ENCODE measurements at regions not wholly inside any gene's neighbourhood (a gene's known extent, or its start where the extent isn't known, plus 50 kb on each side); places are given as distances from the start of the nearest gene placed in this dataset.
"Not testable (repeated sequence)": the region's sequence is repeated elsewhere in the genome, so short reads cannot be mapped to it uniquely, and the experiment has no call there.

DNA sequence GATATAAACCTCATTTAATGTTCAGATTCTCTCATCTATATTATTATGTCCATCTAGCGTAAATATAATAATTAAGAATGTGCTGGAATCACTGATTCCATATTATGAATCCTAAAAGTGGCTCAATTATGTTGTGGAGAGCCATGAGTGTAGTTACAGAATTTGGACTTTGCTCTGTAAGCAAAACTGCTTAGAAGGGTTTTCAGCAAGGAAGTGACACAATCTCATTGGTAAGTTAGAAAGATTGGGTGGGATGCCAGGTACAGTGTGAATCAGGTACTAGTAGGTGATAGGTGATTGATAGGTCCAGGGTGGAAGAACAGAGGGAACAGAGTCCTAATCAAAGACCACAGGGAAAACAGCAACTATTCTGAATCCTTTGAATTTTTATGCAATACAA is 74.9 kb upstream of the ABLIM1 start:
- no peak for DNase-seq

DNA sequence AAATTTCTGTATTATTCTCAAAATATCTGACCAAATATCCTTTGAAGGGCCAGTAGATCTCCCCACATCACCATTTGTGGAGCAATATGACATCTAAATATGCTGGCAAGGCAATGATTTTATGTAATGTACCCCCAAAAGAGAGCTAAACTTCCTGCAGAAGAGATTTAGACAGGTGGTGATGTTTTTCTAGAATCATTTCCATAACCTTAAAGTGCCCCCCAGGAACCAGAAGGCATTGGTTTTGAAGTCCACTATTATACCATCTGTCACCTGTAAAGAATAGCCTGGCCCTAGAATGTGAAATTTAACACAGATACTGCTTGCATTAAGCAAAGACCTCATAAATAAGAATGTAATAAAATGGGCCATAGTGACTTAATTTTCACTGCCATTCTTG is 77.9 kb upstream of the ABLIM1 start:
- DNase-seq = no peak

DNA sequence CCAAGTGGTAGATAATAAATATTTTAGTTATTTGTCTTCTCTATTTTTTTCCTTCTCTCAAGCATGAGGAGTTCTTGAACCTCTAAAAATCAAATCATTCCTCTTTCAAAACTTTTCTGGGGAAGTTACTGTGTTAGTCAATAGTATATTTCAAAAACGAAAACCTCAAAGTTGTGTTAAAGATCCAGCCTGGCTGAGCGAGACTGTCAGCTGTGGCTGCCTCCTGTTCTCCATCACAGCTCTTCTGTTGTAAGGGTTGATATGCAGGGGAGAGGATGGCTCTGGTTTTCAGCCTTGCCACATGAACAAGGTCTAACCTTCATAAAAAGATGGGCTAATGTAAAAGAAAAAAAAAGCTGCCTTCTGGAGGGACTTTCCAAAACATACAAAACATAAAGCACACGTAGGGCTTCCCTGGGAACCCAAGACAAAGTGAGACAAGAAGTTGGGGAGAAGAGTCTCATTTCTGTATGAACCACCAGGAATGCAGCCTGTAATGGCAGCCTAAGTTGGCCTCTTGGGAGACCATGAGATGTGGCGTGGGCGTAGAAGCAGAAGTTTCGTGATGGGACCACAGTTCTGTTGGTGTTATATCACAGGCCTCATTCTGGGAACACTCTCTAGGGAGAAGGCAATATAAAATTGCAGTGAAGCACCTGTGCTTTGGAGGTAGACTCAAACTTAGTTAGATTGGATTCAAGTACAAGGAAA is 77.9 kb upstream of the FHIP2A start:
- DNase-seq = no peak

DNA sequence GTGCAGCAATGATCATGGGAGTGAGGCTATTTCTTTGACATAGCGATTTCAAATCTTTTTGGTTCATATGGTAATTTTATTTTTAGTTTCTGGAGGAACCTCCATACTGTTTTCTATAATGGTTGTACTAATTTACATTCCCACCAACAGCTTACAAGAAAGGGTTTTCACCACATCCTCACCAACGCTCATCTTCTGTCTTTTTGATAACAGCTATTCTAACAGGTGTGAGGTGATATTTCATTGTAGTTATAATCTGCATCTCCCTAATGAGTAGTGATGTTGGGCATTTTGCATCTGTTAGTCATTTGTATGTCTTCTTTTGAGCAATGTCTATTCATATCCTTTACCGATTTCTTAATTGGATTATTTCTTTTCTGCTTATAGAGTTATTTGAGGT is 75.0 kb upstream of the FHIP2A start:
- no peak for DNase-seq

DNA sequence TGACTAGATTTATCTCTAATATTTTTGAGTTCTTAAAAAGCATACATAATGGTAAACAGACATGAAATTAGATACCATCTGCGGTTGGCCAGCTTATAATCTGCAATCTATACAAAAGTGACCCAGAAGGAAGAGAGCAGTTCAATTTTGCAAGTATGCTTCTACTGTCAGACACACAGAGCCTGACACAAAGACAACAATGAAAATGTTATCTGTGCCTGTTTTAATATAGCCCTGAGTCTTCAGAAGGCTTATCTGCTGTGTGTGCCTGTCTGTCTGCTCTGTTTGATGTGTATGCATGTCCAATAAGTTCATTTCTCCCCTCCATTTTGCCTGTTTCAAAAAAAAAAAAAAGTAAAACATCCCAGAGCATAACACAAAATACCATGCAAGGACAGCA is 73.3 kb upstream of the FHIP2A start:
- DNase-seq = no peak

DNA sequence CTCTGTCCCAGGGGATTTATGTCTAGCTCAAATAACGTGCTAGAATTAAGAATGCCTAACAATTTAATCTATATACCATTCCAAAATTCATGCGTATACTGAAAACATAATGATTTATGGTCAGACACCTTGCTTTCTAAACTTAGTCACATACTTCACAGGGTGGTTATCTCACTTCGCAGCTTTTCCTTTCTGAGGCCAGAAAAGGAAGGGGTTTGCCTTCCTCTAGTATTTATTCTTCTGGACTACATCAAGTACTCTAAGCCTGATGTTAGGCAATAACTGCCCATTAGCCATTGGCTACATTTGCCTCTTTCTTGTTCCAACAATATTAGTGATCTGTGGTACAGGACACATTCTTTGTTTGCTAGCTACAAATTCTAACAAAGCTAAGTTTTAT is 72.6 kb upstream of the FHIP2A start:
- DNase-seq = no peak

DNA sequence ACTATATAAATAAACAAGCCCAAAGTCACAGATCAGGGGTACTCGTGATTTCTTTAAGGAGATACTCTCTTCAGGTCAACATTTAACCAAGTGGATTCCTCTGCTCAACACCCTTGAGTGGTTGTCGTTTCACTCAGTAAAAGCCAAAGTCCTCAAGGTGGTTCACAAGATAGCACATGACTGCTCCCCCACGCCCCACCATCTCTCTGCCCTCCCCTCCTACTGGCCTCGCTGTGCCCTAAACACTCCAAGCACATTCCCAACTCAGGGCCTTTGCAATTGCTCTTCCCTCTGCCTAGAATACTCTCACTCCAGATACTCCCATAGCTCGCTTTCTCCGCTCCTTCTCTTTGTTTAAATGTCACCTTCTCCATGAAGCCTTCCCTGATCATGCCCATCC is 72.1 kb upstream of the FHIP2A start:
- no peak for DNase-seq

DNA sequence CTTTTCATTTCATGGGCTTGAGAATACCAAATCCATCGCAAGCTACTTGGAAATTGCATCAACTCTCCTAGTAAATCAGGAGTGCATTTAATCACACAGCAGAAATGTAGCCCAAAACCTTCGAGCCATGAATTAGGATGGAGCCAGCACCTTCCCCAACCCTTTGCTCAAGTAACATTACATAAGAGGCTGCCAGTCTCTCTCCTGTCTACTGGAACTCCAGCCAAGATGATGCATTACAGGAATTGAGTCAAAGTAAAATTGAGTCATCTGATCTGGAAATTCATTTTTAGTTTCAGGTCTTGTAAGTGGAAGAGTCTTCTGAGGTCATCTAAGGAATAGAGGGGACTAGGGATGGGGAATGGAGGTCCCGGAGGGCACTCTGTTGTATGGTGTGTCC is 69.7 kb upstream of the FHIP2A start:
- no peak for DNase-seq

DNA sequence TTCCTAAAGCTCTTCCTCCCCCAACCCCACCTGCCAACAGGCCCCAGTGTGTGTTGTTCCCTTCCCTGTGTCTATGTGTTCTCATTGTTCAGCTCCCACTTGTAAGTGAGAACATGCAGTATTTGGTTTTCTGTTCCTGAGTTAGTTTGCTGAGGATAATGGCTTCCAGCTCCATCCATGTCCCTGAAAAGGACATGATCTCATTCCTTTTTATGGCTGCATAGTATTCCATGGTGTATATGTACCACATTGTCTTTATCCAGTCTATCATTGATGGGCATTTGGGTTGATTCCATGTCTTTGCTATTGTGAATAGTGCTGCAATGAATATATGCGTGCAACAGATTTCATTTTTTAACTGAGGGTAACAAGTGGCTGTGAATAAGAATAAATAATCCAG is 69.0 kb upstream of the FHIP2A start:
- DNase-seq = not testable (repeated sequence)

DNA sequence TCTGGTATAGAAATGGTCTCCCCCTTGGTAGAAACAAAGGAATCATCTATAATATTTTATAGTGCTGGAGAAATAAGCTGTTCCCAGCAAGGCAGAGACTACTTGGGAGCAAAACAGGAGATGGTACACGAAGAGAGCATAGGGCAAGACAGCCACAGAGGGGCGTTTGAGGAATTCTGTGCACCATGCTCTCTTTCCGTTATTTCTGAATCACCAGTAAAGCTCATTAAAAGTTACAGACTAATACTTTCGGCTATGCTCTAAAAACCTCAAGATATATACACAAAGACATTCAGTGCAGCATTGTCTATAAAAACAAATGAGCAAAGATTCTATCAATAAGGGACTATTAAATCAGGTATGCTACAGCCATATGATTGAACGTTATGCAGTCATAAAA is 68.5 kb upstream of the FHIP2A start:
- DNase-seq = no peak

DNA sequence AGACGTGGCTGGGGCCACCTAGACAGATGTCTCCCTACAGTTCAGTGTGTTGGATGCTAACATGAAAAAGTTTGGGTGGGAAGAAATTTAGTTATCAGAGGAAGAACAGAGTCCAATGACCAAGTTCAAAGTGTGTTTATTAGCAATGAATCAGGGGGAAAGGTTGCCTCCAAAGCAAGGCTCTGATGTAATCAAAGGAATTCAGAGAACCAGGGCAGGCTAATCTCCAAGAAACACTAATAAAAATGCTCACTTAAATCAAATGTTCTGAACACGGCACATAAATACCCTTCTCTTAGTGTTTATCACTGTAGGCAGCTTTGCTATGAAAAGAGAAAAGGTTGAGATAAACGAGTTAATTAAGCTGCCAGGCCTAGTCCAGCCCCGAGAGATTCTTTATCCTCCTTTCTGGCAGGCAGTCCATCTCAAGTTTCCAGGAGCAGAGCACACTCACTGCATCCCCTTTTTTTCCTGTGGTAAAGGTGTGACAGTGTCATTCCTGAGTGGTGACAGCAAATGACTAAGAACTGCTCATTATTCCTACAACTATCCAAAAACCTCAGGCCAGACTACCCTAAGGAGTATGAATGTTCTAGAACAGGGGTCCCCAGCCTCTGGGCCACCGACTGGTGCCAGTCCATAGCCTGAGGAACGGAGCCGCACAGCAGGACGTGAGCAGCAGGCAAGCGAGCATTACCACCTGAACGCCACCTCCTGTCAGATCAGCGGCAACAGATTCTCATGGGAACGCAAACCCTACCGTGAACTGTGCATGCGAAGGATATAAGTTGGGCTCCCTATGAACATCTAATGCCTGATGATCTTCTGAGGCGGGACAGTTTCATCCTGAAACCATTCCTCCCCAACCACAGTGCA is 66.9 kb upstream of the FHIP2A start:
- DNase-seq = no peak

DNA sequence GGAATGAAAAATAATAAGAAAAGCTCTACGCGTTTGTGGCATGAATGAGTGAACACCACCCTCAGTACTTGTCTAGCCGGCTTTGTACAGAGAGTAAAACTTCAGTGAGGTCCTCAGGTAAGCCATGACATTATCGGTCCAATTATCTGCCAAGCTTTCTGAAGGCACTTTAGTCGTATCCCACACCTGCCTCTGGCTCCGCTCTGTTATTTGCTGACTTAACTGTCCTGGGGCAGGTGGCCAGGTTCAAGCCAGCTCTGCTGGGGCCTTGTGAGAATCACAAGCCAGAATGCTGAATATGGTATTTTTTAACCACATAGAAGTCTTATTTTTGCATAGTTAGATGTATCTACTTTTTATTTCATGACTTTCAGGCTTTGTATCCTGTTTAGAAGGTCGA is 66.0 kb upstream of the FHIP2A start:
- DNase-seq = no peak

DNA sequence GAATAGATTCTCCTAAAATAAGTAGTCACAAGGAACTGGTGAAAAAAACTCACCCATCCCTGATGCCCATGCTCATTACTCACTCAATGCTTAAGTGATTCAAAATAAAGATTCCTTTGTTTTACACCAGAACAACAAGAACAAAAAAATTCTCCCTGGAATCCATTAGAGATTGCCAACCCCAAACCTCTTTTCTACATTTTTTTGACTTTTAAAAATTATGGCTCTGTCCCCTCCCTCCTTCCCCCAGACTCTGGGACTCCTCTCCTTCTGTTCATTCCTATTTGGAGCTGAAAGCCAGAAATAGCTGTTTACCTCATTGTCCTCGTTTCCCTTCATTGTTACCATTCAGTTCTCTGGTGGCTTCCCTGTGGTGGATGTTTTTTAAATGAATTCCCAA is 63.2 kb upstream of the FHIP2A start:
- DNase-seq = no peak

DNA sequence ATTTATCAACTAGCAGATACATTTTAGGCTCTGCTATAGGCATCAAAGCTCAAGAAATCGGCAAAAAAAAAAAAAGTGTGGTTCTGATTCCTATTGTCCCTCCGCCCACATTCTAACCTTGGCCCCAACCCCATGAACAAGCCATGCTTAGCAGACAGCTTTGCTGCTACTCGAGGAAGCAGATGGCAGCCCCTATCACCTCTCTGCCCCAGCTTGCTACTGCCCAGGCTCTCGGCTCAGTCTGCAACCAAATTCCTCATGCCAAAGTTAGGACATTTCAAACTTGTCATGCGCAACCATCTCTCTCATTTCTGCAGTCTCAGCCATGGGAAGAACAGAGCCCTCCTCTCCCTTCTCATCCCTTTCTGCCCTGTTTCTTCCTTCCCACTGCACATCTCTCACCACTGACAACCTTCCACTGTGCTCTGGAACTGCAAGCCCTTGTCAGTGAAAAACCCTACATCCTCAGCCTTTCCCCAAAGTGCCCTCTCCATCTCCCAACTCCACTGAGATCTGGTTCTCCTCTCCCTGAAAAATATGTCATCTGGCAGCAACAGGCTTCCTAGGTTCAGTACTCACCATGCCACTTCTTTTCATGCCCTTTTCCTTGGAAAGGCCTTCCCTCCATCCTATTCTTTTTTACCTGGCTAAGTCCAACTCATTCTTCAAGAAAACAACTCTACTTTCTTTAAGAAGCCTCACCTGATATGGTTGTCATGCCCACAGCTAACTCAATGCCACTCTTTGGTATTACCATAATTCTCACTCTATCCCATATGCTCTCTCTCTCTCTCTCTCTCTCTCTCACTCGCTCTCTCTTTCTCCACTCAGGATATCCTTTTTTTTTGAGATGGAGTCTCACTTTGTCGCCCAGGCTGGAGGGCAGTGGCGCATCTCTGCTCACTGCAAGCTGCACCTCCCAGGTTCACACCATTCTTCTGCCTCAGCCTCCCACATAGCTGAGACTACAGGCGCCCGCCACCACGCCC is 60.1 kb upstream of the FHIP2A start:
- DNase-seq = no peak

DNA sequence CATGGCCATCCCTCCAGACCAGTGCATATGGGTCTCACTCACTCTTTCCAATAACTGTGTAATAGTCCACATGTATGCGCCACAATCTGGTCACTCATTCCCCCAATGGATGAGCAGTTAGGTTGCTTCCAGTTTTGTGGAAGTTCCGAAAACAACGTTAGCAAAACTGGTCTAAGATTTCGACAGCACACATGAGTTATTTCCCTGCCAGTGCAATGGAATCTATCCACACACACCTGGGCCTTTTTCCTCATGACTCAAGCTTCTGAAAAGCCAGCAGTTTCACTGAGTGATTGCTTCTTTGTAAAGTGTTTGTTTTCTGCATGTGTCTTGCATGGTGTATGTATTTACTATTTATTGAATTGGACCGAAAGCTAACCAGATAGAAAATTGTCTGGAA is 58.8 kb upstream of the FHIP2A start:
- no peak for DNase-seq

DNA sequence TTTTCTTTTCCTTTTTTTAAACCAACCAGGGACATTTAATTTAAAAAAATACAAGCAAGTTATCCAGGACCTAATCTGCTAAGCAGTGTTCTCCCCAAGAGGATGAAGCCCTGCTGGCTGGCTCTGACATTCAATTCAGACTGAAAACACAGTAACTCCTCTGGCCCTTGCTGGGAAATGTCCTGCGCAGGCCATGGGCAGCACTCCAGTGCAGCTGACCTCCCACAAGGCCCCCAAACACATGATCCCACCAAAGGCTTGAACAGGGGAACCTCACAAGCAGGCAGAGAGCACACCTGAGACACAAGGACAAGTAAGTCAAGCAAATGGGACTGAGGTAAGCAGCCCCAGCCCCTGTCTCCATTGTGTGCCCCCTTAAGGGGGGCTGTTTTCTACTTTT is 56.9 kb upstream of the FHIP2A start:
- DNase-seq = no peak

DNA sequence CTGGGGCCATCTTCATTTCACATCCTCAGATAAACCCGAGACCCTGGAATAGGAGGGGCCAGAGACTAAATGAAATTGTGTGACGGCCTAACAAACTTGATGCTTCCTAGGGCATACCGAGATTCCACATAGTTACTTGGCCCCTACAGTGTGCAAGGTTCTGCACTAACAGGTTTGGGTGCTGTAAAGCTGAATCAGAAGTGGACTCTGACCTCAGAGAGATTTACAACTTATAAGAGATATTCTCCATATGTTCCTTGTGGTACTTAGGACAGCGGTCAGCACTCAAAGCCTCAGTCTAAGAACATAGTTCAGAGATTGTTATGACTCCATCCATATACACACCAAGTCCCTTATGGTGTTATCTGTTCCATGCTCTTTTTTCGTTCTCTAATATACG is 55.1 kb upstream of the FHIP2A start:
- DNase-seq = no peak

DNA sequence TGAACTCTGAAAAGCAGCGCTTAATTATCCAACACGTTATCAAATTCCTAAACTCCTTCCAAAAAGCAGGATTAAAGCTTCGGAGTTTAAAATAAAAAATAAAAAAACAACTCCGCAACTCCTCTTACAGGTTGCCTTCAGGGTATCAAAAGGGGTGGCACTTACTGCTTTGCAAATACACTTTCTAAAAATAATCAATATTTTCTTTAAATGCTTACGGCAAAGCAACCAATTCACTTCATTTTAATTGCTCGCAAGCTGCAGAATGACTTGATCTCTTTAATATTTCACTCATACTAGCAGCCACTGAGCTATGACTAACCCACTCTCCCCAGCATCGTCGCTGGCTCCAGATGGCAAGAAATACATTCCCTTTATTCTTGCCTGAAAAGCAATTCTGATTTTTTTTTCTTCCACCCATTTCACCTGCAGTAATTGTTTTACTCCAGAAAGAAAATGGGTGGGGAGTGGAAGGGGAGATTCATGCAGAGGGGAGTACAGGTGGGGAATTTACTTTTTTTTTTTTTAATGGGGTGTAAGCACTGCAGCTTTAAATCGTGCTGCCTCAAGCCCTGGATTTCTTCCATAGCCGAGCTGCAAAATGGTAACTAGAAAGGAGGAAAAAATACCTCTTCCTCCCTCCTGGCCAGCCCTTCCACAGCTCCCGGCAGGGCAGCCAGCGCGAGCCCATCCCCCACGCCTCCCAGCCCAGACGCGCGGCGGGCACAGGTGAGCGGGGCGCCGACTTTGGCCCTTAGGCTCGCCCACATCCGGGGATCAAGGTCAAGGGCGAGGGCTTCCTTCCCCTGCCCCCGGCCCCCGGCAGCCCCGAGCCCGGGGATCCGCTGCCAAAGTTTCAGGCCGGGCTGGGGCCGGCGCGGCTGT is 54.2 kb upstream of the FHIP2A start:
- DNase-seq = peak; percentile 51

DNA sequence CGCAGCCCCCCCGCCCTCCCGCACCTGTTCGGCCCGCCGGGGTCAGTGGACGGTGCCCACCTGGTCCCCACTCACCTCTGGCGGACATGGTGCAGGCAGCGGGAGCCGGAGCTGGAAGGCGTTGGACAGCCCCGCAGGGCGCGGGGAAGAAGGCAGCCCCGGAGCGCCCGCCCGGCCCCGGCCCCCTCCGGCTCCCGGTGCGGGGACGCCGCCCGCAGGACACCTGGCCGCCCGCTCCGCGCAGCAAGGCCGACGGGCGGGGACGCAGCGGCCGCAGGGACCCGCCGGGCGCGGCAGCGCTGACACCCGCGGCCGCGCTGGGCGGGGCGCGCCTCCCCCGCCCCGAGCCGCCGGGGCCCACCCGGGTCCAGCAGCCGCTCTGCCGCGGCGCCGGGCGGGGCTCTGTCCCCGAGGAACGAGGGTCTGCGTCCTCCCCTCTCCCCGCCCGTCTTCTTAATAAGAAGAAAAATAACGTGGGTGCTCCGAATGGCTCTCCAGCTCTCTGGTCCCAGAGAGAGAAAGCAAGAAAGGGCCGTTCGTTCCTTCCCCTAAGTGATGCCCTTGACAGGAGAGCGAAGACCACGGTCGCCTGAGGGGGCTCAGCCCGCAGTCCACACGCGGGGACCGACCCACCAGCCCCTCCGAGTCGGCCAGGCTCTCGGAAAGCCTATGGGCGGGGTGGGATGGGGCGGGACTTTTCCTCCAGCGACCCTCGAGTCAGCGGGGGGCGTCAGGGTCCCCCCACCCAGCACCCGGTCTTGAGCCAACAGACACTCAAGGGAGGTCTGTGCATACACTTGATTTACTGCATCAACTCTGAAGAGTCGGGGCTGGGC is 53.4 kb upstream of the FHIP2A start:
- DNase-seq = peak; percentile 67

DNA sequence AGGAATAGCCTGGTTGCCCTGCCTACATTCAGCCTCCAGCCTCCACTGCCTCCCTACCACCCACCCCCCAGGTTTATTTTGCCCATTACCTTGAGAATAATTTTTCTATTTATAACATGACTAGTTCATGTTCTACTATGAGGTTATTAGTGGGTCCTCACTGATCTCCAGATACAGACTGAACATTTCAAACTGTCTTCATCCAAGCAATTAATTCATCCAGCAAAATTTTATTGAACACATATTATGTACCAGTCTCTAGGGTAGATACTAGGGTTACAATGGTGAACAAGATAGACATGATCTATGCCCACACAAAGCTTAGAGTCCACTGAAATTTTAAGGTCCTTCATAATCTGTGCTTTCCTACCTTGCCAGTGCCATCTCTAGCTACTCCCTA is 51.6 kb upstream of the FHIP2A start:
- no peak for DNase-seq

DNA sequence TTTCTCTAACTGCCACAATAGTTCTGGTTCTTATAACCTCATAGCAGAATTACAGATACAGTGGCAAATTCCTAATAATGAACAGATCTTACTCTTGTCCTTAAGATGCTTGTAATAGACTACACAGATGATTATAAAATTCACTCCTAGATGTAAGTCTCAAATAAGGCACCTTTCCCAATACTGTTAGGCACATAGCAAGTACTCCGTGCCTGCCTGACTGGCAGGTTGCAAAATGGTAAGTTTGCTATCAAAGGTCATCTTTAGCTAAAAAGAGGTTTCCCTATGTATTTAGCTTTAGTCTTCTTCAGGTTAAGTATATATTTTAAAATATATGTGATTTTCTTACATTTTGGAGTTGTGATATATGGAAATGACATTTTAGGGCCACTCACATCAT is 50.4 kb upstream of the FHIP2A start:
- no peak for DNase-seq
